ENCODE measurements at regions not wholly inside any gene's neighbourhood (a gene's known extent, or its start where the extent isn't known, plus 50 kb on each side); places are given as distances from the start of the nearest gene placed in this dataset.

DNA sequence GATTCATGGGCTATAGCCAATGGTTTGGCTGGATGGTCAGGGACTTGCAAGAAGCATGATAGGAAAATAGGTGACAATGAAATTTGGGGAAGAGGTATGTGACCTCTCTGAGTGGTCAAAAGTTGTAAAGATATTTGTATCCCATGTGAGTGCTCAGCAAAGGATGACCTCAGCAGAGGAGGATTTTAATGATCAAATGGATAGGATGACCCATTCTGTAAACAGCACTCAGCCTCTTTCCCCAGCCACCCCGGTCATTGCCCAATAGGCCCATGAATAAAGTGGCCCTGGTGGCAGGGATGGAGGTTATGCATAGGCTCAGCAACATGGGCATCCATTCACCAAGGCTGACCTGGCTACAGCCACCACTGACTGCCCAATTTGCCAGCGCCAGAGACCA lies 138.4 kb upstream of the SPDL1 start:
- no peak for DNase-seq

DNA sequence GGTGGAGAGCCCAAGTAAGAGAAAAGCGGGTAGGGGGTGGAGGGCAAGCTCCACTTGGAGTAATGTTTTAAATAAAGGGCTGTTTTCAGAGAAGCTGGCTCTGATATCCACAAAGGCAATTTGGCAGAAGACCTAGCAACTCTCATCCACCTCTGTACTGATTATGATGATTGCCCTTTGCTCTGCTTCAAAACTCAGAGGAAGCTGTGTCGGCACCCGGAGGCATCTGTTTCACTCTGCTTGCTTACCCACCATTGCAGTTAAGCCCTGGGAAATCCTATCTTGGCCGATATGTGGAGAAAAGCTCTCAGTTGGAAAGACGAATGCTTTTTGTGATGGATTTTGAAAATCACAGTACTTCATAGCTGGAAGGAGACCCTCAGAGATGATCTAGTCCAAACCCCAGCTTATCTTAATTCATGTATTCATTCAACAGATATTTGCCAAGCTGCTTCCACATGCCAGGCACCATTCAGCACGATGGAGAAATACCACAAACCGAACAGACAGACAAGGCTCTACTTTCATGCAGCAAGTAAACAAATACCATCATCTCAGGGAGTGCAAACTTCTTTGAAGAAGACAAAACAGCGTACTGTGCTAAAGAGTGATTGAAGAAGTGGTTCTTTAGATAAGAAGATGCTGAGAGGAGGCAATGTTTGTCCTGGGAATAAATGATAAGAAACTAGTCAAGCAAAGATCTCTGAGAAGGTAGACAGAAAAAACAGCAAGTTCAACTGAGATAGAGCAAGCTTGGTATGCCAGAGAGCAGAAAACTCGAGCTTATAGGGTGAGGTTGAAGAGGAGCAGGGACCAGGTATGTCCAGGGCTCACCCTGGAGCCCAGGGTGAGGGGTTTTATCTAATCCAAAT lies 140.4 kb upstream of the SPDL1 start:
- no peak for DNase-seq

DNA sequence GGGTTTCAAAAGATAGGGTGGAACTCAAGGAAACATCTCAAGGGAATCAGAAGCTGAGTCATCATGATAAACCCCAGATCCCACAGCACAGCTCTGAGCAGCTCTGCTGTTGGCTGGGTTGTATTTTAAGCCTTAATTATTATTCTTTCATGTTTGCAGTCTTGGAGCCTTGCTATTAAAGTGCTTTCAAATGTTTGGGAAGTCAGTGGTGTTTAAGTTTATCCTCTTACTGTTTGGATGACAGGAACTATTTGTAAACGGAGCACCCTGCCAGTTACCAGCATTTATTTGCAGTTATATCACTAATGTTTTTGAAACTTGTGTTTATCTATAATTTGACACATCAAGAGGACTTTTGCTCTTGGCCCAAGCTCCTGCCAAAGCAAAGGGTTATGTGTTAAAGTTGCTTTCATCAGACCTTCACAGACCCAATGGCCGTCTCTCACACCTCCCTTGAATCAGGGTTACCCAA lies 141.1 kb upstream of the SPDL1 start:
- no peak for DNase-seq

DNA sequence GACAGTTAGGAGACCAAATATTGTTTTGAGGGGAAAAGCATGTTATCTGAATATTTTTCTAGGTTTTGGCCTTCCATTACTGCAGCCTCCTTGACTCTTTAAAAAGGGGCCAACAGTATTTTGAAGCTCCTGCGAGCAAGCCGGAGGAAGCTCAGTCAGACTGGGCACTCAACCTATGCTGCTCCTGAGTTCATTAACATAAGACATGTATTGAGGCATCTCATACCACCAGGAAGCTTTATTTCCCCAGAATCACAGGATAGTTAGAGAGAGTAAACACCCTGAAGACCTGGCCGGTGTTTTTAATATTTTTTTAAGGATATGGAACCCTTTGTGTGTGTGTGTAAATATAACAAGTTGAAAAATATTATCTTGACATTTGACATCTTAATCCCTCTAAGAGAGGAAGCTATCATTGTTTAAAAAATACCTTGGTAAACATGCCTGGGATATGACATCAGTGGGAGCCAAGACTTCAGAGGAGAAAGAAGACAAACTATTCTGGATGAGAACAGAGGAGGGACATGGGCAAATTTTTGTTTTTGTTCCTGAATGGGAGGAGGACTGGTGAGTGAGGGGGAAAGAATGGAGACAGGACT lies 139.3 kb upstream of the SLIT3 start:
- DNase-seq: no peak

DNA sequence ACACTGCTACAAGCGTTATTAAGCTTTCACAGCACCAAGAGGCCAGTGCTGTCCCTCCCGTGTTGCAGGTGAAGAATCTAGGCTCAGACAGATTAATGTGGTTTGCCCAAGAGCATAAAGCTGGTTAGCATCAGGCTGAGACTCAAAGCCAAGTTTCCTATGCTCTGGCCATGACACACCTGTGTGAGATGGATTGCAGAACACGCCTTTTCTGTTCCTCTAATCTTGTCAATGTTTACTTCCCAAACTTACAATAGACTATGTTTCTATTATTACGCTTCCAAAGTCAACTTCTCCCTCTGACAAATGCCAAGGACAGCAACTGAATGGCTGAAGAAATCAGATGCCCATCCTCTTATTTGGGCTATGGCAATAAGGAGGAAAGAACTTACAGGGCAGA lies 138.4 kb upstream of the SLIT3 start:
- DNase-seq: no peak

DNA sequence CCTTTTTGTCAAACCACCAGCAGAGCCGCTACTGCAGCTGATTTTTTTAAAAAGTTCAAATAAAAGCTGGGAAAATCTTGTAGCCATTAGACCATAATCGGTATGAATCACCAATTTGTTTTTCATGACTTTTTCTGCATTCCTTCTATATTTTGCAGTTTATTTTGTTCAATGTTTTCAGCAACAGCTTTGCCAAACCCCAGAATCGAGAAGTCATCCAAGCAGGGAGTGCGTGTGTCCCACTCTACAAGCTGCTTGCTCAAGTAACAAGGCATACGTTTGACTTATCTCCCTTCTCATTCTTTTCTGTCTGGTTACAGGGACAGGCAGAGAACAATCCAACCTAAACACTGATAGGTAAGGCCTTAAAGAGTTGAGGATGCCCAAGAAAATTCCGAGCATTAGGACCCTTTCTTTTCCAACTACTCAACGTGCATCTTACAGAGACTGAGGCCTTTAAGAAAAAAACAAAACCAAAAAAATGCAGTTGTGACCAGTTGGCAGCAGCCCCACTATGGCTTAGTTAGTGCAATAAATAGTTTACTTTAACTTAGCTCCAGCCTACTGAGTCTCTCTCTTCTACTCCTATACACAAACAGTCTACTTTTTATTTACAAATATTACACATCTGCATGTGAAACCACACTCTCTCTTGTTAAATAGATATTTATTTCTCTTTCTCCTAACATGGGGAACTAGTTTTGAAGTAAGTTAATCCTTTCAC lies 134.7 kb upstream of the SLIT3 start:
- no peak for DNase-seq

DNA sequence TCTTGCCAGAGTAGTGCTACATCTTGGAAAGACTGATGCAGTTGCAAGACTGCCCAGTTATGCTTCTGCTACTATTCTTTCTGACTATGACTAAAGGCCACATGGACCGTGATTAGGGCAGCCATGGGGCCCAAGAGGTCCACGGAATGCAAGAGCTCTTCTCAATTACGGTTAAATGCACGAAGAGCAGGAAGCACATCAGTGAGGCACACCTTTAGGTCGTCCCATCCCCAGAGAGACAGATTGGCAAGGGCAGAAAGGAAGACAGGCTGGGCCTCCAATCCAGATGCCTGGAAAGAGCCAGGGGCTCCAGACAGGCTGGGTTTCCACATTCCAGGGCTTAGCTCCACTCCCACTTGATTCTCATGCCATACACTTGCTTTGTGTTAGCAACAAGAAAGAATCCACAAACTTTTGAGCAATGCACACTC lies 132.3 kb upstream of the SLIT3 start:
- DNase-seq: no peak

DNA sequence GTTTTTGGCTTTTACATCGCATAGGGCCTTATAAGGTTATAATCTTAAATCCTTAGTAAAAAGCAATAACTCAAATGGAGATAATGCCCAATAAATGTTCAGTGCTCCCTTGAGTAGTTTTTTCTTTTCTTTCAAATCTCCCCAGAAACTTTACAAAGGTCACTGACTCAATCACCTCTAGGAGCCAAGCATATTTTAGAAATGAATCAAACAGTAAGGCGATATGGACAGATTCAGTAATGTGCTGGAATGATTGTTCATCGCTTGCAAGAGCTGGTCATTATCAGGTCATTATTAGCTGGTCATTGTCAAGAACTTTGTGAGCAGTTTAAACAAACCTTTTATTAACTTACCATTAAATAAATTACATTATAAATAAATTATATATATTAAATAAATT lies 130.4 kb upstream of the SLIT3 start:
- DNase-seq: no peak

DNA sequence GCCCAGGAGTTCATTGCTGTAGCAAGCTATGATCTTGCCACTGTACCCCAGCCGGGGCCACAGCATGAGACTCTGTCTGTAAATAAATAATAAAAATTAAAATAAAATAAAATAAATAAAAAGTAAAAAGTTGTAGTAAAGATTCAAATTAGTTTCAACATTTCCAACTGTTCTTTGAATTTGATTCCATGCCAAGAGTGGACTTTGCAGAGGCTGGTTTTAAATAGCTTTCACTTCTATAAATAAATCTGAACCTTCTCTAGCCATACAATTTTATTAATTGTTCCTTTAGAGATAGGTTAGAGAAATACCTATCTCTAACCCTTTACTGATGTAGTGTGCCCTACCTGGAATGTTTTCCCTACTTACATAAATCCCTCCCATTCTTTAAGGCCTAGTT lies 129.7 kb upstream of the SLIT3 start:
- DNase-seq: no peak

DNA sequence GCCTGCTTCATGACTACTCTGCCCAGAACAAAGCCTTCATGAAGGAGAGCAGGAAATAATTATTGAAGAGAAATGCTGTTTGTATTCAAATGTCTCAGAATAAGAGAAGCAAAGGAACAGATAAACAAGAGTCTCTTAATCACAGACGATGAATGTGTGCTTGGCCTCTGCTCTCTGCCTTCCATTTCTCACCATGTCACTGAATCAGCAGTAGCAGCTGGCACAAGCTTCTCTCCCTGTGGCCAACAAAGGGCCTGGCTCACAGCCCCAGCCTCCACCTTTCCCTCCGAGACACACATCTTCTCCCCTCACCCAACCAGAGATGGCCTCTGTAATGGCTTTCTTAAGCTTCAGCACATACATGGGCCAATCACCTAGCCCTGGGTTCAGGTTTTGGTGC lies 128.1 kb upstream of the SLIT3 start:
- no peak for DNase-seq

DNA sequence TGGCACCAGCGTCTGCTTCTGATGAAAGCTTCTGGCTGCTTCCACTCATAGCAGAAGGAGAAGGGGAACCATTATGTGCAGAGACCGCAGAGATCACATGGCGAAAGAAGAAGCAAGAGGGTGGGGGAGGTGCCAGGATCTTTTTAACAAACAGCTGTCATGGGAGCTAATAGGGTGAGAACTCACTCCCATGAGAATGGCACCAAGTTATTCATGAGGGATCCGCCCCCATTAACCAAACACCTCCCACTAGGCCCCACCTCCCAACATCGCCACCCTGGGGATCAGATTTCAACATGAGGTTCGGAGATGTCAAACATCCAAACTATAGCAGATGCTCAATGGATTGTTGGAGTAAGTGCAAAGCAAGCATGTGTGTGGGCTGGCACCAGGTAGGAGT lies 125.8 kb upstream of the SLIT3 start:
- no peak for DNase-seq

DNA sequence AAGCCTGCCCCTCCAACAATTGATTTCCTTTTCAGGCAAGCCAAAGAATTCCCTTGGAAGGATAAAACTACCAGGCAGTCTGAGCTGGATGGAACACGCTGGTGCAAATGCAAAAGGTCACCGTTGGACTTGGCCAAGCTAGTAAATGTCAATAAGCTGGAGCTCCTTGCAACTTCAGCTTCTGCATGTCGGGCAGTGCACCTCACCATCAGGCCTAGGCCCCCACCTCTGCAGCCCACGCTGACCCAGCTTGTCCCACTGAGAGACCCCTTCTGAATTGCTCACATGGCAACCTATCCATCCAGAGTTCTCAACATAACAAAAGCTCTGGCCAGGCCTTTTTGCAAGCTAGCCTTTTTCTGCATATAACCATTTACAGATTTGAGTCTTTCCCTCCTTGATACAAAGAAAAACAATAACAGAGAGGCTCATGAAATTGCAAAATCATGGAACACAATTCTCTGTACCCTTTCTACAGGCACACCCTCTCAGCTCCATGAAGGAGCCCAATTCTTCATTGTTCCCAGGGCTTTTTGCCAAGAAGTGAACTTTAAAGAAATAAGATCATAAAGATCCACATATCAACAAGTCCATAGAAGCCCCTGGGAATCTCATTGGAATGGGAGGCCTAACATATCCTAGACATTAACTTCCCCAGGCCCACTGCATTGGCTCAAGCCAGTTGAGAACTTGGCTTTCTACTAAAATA lies 123.9 kb upstream of the SLIT3 start:
- no peak for DNase-seq

DNA sequence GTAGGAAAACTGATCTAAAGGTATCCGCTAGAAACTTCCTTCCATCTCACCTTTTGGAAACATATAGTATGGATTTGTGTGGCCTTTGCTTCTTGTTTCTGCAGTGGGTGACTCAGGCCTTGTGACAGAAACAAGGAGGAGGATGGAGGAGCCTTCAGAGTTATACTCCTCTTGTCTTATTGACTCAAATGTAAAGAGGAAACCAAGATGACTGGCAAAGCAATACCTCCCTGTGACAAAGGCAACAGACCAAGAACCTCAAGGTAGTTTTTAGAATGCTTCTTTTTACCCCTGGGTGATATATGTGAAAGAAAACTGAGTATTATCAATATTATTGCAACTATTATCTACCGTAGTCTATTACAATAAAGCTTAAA lies 123.3 kb upstream of the SLIT3 start:
- no peak for DNase-seq

DNA sequence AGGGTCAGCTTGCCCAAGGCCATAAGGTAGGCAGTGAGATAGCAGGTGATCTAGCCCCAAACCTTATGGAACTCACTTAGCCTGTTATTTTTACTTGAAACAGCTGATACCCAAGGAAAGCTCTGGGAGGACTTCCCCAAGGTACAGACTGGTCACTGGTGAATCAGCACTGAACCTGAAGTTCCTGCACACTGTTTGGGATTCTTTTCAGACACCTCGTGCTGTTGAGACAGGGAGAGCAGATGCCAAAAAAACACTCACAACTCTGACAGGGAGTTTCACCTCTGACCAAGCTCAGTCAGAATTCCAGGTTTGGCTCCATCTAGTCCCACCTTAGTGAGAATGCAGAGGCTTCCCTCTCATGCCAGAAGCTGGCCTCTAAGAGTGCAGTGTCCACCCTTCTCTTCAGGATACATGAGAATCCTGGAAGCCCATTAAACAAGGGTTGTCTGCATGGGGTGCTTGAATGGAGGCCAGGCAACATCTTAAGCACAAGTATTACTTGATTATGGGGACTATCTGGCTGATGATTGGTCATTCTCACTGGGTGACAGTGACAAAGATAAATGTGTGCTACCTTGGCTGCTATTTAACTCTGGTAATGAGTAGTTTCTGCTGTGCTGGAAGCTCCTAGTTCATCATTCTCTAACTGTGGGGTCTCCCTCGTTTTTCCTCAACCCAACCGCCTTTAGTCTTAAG lies 122.8 kb upstream of the SLIT3 start:
- DNase-seq: no peak

DNA sequence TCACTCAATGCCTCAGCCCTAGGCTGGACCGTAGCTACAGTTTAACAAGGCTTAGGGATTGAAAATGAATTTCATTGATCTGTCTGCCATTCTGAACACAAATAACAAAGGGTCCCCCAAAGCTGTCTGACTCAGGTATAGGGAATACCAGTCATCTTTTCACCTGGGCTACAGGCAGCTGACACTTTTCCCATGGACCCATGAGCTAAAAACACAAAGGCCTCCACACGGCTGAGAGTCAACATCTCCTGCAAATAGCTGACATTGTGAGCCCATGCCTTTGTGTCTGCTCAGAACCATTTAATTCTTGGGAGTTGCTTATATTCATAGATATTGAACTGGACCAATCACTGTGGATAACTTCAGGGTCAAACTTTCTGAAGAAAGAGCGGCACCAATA lies 121.1 kb upstream of the SLIT3 start:
- DNase-seq: no peak

DNA sequence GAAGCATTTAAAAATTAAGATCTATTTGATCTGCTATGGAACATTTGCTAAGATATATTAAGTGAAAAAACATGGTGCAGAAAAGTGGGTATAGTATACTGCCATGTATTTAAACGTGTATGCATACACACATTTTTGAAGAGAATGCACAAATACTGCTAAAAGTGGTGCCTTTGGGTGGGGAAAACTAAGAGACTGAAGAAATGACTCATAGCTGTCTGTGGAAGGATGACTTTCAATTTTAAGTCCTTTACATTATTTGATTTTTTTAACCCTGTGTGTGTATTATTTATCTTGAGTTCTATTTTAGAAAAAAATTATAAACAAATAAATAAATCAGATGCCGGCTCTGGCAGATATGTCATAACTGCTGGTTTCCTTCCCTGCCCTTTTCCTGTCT lies 120.7 kb upstream of the SLIT3 start:
- no peak for DNase-seq

DNA sequence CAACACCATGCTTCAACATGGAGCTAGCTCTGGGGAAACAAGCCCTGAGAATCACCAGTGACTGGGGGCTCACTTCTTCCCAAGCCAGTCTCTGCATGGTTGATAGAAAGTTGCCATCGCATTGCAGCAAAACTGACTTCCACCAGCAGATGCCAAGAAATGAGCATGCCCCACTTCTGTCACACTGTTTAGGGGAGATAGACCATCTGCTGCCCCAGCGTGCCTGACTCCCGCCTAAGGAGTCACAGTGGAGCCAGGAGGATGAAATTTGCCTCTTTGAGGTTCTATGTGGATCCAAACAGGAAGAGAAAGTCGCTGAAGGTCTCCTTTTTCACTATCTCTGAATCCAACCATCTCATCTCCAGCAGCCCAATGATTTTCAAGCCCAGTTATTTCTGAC lies 116.7 kb upstream of the SLIT3 start:
- no peak for DNase-seq

DNA sequence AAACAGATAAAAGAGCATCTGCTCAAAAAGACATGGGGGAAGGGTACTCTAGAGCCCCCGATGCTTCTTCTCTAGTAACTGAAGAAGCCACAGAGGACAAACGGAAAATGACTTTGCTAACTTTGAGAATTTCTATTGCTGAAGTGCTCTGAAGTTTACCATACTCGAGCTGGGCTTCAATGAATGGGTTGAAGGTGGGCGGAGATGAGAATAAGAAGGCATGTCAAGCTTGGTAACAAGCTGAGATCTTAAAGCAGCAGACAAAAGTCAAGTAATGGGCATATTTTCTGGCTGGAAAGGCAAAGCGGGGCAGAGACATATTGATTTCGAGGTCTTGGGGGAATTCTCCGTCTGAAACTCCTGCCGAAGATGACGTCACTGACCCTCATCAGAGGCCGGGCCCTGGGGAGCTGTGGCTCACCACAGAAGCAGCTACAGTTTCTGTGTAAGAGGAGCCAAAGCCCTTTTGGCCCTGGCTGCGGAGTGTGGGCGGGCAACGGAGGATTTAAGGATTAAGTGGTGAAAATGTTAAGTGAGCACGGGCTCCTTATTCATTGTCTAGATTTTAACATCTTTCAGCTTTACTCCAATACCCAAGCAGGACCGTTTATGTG lies 115.8 kb upstream of the SLIT3 start:
- no peak for DNase-seq

DNA sequence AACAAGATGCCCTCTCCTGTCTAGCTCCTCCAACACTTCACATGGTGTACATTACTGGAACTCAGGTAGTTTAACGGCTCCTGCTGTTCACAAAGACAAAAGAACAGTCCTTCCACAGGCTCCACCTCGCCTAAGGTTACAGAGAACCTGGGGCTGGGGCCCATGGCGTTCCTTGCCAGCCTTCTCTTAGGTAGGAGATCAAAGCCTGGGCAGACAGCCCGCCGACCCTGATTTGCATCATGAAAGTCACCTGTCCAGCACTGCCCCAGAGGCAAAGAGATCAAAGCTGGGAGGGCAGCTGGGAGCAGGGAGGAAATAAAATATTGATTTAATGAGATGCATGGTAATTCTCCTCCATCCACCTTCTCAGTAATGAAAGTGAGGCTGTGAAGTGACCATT lies 115.0 kb upstream of the SLIT3 start:
- peak; percentile 9 for DNase-seq

DNA sequence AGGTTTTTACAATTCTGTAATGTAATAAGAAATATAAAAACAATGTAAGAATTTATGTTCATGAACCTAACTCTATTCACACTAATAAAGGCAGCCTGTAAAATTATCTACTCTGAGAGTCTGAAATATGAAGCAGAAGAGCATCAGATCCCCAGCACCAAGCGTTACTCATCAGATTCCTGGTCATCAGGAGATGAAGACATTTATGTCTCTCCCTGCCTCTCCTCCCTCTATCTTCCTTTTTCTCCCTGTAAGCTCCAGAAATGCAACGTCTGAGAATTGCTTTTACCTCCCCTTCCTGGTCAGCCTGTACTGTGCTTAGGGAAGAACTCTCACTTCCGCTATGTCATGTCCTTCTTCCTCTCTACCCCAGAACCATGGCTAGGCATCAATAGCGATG lies 114.4 kb upstream of the SLIT3 start:
- no peak for DNase-seq

DNA sequence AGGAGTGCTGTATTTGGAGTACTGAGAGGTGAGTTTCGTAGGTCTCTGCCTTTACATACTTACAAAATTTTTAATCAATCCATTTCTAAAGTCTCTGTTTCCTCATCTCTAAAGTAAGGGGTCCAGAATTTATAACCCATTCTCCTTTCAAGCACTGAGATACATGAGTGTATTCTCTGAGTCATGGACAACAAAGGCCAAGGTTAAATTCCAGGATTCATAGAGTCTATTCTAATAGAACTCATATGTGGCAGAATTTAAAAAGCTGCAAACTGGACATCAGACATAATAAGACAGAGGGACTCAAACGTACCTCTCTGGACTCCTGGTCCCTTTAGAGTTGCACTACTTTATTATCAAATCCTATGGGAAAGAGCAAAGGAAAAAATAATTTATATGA lies 112.5 kb upstream of the SLIT3 start:
- no peak for DNase-seq

DNA sequence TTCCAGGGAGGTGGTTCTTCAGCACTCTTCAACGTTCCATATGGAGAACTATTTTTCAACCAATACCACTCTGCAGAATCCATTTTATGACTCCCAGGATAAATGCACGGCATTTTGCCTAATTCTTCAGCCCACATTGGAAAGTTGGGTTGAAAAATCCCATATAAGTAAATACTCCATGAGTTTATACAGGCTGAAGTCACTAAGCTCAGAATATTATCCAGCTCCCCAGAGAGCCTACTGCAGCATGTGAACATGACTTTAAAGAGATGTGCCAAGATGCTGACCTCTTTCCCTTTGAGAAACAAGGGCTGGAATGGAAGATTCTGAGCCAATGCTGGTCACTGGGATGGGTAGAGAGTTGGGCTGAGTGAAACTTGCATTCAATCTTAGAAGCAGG lies 111.9 kb upstream of the SLIT3 start:
- DNase-seq: no peak

Data from NCI-H526 treated with DMSO at 0.1 percent for 48 hours (cell line).